ENCODE measurements at regions not wholly inside any gene's neighbourhood (a gene's known extent, or its start where the extent isn't known, plus 50 kb on each side); places are given as distances from the start of the nearest gene placed in this dataset.

GRCh38 chr13:69035771-69036170 is 1071.9 kb upstream of the ATXN8OS start:
- TF ChIP-seq, protein P1, sequence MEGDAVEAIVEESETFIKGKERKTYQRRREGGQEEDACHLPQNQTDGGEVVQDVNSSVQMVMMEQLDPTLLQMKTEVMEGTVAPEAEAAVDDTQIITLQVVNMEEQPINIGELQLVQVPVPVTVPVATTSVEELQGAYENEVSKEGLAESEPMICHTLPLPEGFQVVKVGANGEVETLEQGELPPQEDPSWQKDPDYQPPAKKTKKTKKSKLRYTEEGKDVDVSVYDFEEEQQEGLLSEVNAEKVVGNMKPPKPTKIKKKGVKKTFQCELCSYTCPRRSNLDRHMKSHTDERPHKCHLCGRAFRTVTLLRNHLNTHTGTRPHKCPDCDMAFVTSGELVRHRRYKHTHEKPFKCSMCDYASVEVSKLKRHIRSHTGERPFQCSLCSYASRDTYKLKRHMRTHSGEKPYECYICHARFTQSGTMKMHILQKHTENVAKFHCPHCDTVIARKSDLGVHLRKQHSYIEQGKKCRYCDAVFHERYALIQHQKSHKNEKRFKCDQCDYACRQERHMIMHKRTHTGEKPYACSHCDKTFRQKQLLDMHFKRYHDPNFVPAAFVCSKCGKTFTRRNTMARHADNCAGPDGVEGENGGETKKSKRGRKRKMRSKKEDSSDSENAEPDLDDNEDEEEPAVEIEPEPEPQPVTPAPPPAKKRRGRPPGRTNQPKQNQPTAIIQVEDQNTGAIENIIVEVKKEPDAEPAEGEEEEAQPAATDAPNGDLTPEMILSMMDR (IDR thresholded peaks at IDR 0.05 in 8 of 11, conservative IDR thresholded peaks at IDR 0.05 in 3 of 11) = no peak
- TF ChIP-seq POLR2A (IDR thresholded peaks at IDR 0.05) (no peak), POLR2AphosphoS5 (IDR thresholded peaks at IDR 0.05) (no peak)

All from spleen (tissue), 7 donors.